Activated naive CD4-positive, alpha-beta T cell treated with anti-CD3 and anti-CD28 coated beads, Interleukin-2, amount 50 U/mL, for 72 hours (primary cell): ENCODE measurements at regions not wholly inside any gene's neighbourhood (a gene's known extent, or its start where the extent isn't known, plus 50 kb on each side); places are given as distances from the start of the nearest gene placed in this dataset.
A peak's percentile ranks its signal among the peaks of the same experiment; 100 is the strongest.
"Not testable (repeated sequence)": the region's sequence is repeated elsewhere in the genome, so short reads cannot be mapped to it uniquely, and the experiment has no call there.

Experiments used
- ATAC-seq, 2 donors: fragments of 150-1000 bp; cut with Tn5 transposase; 2 replicates each; pipeline ENCODE4 v1.10.0; 2021; ENCODE audit warnings: mild to moderate bottlenecking in 2 of 2, moderate library complexity in 2 of 2
- DNase-seq, 2 donors: peaks; one replicate each; pipeline ENCODE4 v3.0.0; 2021 to 2022; ENCODE audit warnings: low spot score in 2 of 2
- H3K27ac Mint-ChIP-seq, 2 donors: one replicate each; pipeline ENCODE4 v1.8.0; 2022; ENCODE audit warnings: mild to moderate bottlenecking in 2 of 2, mixed read lengths in 2 of 2
- H3K36me3 Mint-ChIP-seq, 2 donors: one replicate each; pipeline ENCODE4 v1.8.0; 2022; ENCODE audit warnings: mixed read lengths in 2 of 2
- H3K9me3 Mint-ChIP-seq, 2 donors: one replicate each; pipeline ENCODE4 v1.8.0; 2022; ENCODE audit warnings: mixed read lengths in 2 of 2

GRCh38 chr15:87483468-87483867 lies 773.1 kb downstream of the NTRK3 start:
- no peak for DNase-seq
- no peak overlapping the region for H3K27ac Mint-ChIP-seq
- peaks cover 0 to 4% of the 10 kb centered on the region in 2 donors for H3K9me3 Mint-ChIP-seq

GRCh38 chr15:87481126-87481525 lies 775.4 kb downstream of the NTRK3 start:
- ATAC-seq (no peak), DNase-seq (no peak)
- no peak overlapping the region for H3K27ac Mint-ChIP-seq
- H3K36me3 Mint-ChIP-seq = no peaks in the 10 kb centered on the region
- H3K9me3 Mint-ChIP-seq = peaks cover 0 to 4% of the 10 kb centered on the region in 2 donors

More at GRCh38 chr15:87483468-87483867, 773.1 kb downstream of the NTRK3 start:
- H3K36me3 Mint-ChIP-seq = no peaks in the 10 kb centered on the region
- no peak for ATAC-seq

GRCh38 chr15:87478687-87479072 lies 777.9 kb downstream of the NTRK3 start:
- H3K36me3 Mint-ChIP-seq = no peaks in the 10 kb centered on the region
- ATAC-seq (no peak), DNase-seq (no peak)
- H3K9me3 Mint-ChIP-seq = peaks cover 0 to 4% of the 10 kb centered on the region in 2 donors
- no peak overlapping the region for H3K27ac Mint-ChIP-seq

- Mint-ChIP-seq H3K9me3 (peaks cover 0 to 4% of the 10 kb centered on the region in 2 donors), H3K36me3 (no peaks in the 10 kb centered on the region), H3K27ac (peak overlapping the region in 1 of 2 donors; percentile 40)
- DNase-seq (no peak), ATAC-seq (no peak)
These were observed 778.5 kb downstream of the NTRK3 start for GRCh38 chr15:87477737-87478686.

GRCh38 chr15:87477026-87477425 lies 779.5 kb downstream of the NTRK3 start:
- DNase-seq = no peak
- no peak for ATAC-seq
- no peaks in the 10 kb centered on the region for H3K36me3 Mint-ChIP-seq
- H3K27ac Mint-ChIP-seq = no peak overlapping the region
- H3K9me3 Mint-ChIP-seq = peaks cover 0 to 2% of the 10 kb centered on the region in 2 donors

- ATAC-seq (no peak), DNase-seq (no peak)
- H3K9me3 Mint-ChIP-seq = peaks cover 0 to 8% of the 10 kb centered on the region in 2 donors
These were observed 785.6 kb downstream of the NTRK3 start for GRCh38 chr15:87470923-87471322.

GRCh38 chr15:87463956-87464355 lies 792.6 kb downstream of the NTRK3 start:
- H3K9me3 Mint-ChIP-seq, H3K27ac Mint-ChIP-seq, ATAC-seq, H3K36me3 Mint-ChIP-seq, DNase-seq: not testable (repeated sequence)

More at GRCh38 chr15:87470923-87471322, 785.6 kb downstream of the NTRK3 start:
- Mint-ChIP-seq H3K27ac (no peak overlapping the region), H3K36me3 (no peaks in the 10 kb centered on the region)

GRCh38 chr15:87461631-87462030 lies 794.9 kb downstream of the NTRK3 start:
- Mint-ChIP-seq H3K27ac (no peak overlapping the region), H3K36me3 (peaks cover 0 to 5% of the 10 kb centered on the region in 2 donors), H3K9me3 (peaks cover 0 to 5% of the 10 kb centered on the region in 2 donors)
- no peak for ATAC-seq
- DNase-seq = no peak

- Mint-ChIP-seq H3K36me3 (no peaks in the 10 kb centered on the region), H3K9me3 (peaks cover 0 to 6% of the 10 kb centered on the region in 2 donors), H3K27ac (no peak overlapping the region)
- no peak for ATAC-seq
- DNase-seq = no peak
These were observed 801.7 kb downstream of the NTRK3 start for GRCh38 chr15:87454860-87455259.

- Mint-ChIP-seq H3K9me3 (peaks cover 4 to 22% of the 10 kb centered on the region in 2 donors), H3K27ac (no peak overlapping the region), H3K36me3 (peaks cover 0 to 12% of the 10 kb centered on the region in 2 donors)
- DNase-seq (no peak), ATAC-seq (no peak)
These were observed 806.2 kb downstream of the NTRK3 start for GRCh38 chr15:87450314-87450713.

- no peak for DNase-seq
- H3K36me3 Mint-ChIP-seq = no peaks in the 10 kb centered on the region
- no peaks in the 10 kb centered on the region for H3K9me3 Mint-ChIP-seq
- H3K27ac Mint-ChIP-seq = no peak overlapping the region
- no peak for ATAC-seq
These were observed 817.4 kb downstream of the NTRK3 start for GRCh38 chr15:87439090-87439489.

- H3K36me3 Mint-ChIP-seq = no peaks in the 10 kb centered on the region
- no peaks in the 10 kb centered on the region for H3K9me3 Mint-ChIP-seq
- ATAC-seq (no peak), DNase-seq (no peak)
- no peak overlapping the region for H3K27ac Mint-ChIP-seq
These were observed 822.7 kb downstream of the NTRK3 start for GRCh38 chr15:87433871-87434270.

GRCh38 chr15:87429754-87430153 lies 826.8 kb downstream of the NTRK3 start:
- Mint-ChIP-seq H3K27ac (no peak overlapping the region), H3K36me3 (no peaks in the 10 kb centered on the region), H3K9me3 (peaks cover 4 to 5% of the 10 kb centered on the region in 2 donors)
- no peak for DNase-seq
- no peak for ATAC-seq

GRCh38 chr15:87420017-87420416 lies 836.5 kb downstream of the NTRK3 start:
- no peak for ATAC-seq
- Mint-ChIP-seq H3K9me3 (no peaks in the 10 kb centered on the region), H3K36me3 (no peaks in the 10 kb centered on the region), H3K27ac (no peak overlapping the region)
- DNase-seq = no peak

- H3K9me3 Mint-ChIP-seq = no peaks in the 10 kb centered on the region
- H3K36me3 Mint-ChIP-seq = no peaks in the 10 kb centered on the region
- no peak overlapping the region for H3K27ac Mint-ChIP-seq
- DNase-seq (no peak), ATAC-seq (no peak)
These were observed 837.2 kb downstream of the NTRK3 start for GRCh38 chr15:87419344-87419743.

- H3K36me3 Mint-ChIP-seq = no peaks in the 10 kb centered on the region
- no peak overlapping the region for H3K27ac Mint-ChIP-seq
- DNase-seq (no peak), ATAC-seq (no peak)
- no peaks in the 10 kb centered on the region for H3K9me3 Mint-ChIP-seq
These were observed 839.8 kb downstream of the NTRK3 start for GRCh38 chr15:87416591-87417257.

- Mint-ChIP-seq H3K36me3 (peaks cover 0 to 4% of the 10 kb centered on the region in 2 donors), H3K27ac (no peak overlapping the region), H3K9me3 (peaks cover 4 to 5% of the 10 kb centered on the region in 2 donors)
- no peak for DNase-seq
- ATAC-seq = no peak
These were observed 847.6 kb downstream of the NTRK3 start for GRCh38 chr15:87408902-87409301.
